ENCODE measurements at regions not wholly inside any gene's neighbourhood (a gene's known extent, or its start where the extent isn't known, plus 50 kb on each side); places are given as distances from the start of the nearest gene placed in this dataset.

GRCh38 chr4:12203945-12204344 is 775.3 kb upstream of the HS3ST1 start:
- TF ChIP-seq MAX (IDR thresholded peaks at IDR 0.05; ENCODE audit: low read depth) (no peak), CTCF (IDR thresholded peaks at IDR 0.05) (no peak), NRF1 (IDR thresholded peaks at IDR 0.05; ENCODE audit: low read depth, low read length) (no peak), ELF1 (IDR thresholded peaks at IDR 0.05) (no peak), NFIC (IDR thresholded peaks at IDR 0.05; ENCODE audit: borderline replicate concordance) (no peak), SMC3 (IDR thresholded peaks at IDR 0.05; ENCODE audit: low read depth, low read length) (no peak), IRF3 (IDR thresholded peaks at IDR 0.05; ENCODE audit: low read depth, low read length) (no peak), MEF2A (IDR thresholded peaks at IDR 0.05; ENCODE audit: borderline replicate concordance, low read depth) (no peak), FOXJ3 (CRISPR knock-in tag; IDR thresholded peaks at IDR 0.05) (no peak), EZH2phosphoT487 (IDR thresholded peaks at IDR 0.05; ENCODE audit: borderline replicate concordance, low read depth) (no peak), CHD2 (IDR thresholded peaks at IDR 0.05; ENCODE audit: low read length, partially characterized antibody) (no peak), USF1 (IDR thresholded peaks at IDR 0.05; ENCODE audit: borderline replicate concordance, low read depth) (no peak), REST (IDR thresholded peaks at IDR 0.05; ENCODE audit: low read depth, low read length) (no peak), RCOR1 (IDR thresholded peaks at IDR 0.05; ENCODE audit: low read length) (no peak), FOXM1 (IDR thresholded peaks at IDR 0.05; ENCODE audit: low read depth) (no peak), SIN3A (IDR thresholded peaks at IDR 0.05; ENCODE audit: borderline replicate concordance, low read depth, low read length) (no peak)
- ChIA-PET POLR2A (no interaction called here), CTCF (no interaction called here)
- H3K9ac ChIP-seq = no peak overlapping the region
- no peaks in the 10 kb centered on the region for H4K20me1 ChIP-seq (ENCODE audit: insufficient read depth)
- no peaks in the 10 kb centered on the region for H3K9me3 ChIP-seq
- no peaks in the 10 kb centered on the region for H3K9me2 ChIP-seq
- no peak overlapping the region for H3K4me3 ChIP-seq (ENCODE audit: low read depth in 2 of 2, low read length in 1 of 2)
- H3K27ac ChIP-seq (ENCODE audit: low read depth in 2 of 2, low read length in 1 of 2) = no peak overlapping the region
- H3K79me2 ChIP-seq (ENCODE audit: insufficient read depth) = no peaks in the 10 kb centered on the region
- no peak for DNase-seq
- 10% methylated on average over 4 of the region's 4 CpGs for WGBS (ENCODE audit: low lambda C conversion rate)
- no peaks in the 10 kb centered on the region for H3K27me3 ChIP-seq (ENCODE audit: insufficient read depth)
- no peaks in the 10 kb centered on the region for H3K4me1 ChIP-seq (ENCODE audit: control insufficient read depth in 1 of 2, insufficient read depth in 2 of 2, low read depth in 1 of 2, low read length in 1 of 2)
- no peaks in the 10 kb centered on the region for H3K36me3 ChIP-seq (replicated peaks in 1 of 2; ENCODE audit: control insufficient read depth in 1 of 2, insufficient read depth in 2 of 2, low read length in 1 of 2)
- no peak overlapping the region for H2AFZ ChIP-seq (ENCODE audit: low read depth)
- no peaks in the 10 kb centered on the region for H3F3A ChIP-seq (replicated peaks; ENCODE audit: insufficient read depth)
- no peak overlapping the region for H3K4me2 ChIP-seq
